DOHH2 (cell line): ENCODE measurements at regions not wholly inside any gene's neighbourhood (a gene's known extent, or its start where the extent isn't known, plus 50 kb on each side); places are given as distances from the start of the nearest gene placed in this dataset.

Experiments
- H3F3A ChIP-seq: fragments of 200-600 bp; sonication (generic), shearing (Covaris generic); 2 replicates; pipeline ENCODE4 v1.6.0; 2016; ENCODE audit warnings: antibody characterized with exemption, mild to moderate bottlenecking; ENCODE audit not compliant: control insufficient read depth, insufficient read depth
- H3K27ac ChIP-seq: fragments of 200-600 bp; sonication (generic); 2 replicates; pipeline ENCODE4 v1.5.1; 2014; ENCODE audit warnings: low read depth, mild to moderate bottlenecking, low read length, moderate library complexity
- H3K27me3 ChIP-seq: fragments of 200-600 bp; sonication (generic); 2 replicates; pipeline ENCODE4 v1.6.1; 2014; ENCODE audit warnings: mild to moderate bottlenecking, low read length, mixed read lengths; ENCODE audit not compliant: control insufficient read depth
- H3K36me3 ChIP-seq: fragments of 200-600 bp; sonication (generic); 2 replicates; pipeline ENCODE4 v1.6.1; 2014; ENCODE audit warnings: mild to moderate bottlenecking, low read length, moderate library complexity, mixed read lengths; ENCODE audit not compliant: control insufficient read depth
- H3K4me1 ChIP-seq: fragments of 200-600 bp; sonication (generic); 2 replicates; pipeline ENCODE4 v1.6.1; 2014; ENCODE audit warnings: mild to moderate bottlenecking, low read length, mixed read lengths; ENCODE audit not compliant: control insufficient read depth
- H3K4me2 ChIP-seq: fragments of 200-600 bp; sonication (generic); 2 replicates; pipeline ENCODE4 v1.6.0; 2014; ENCODE audit warnings: mild to moderate bottlenecking, low read length, moderate library complexity
- H3K4me3 ChIP-seq: fragments of 200-600 bp; sonication (generic); 2 replicates; pipeline ENCODE4 v1.5.1; 2014; ENCODE audit warnings: mild to moderate bottlenecking, low read length, mixed read lengths
- H3K79me2 ChIP-seq: fragments of 200-600 bp; sonication (generic); 2 replicates; pipeline ENCODE4 v1.6.1; 2014; ENCODE audit warnings: mild to moderate bottlenecking, low read length, mixed read lengths; ENCODE audit not compliant: control insufficient read depth
- H3K9me2 ChIP-seq: fragments of 200-600 bp; sonication (generic); replicated peaks from 2 replicates; pipeline ENCODE4 v1.6.1; 2014; ENCODE audit warnings: mild to moderate bottlenecking, low read length, mixed read lengths; ENCODE audit not compliant: control insufficient read depth
- H3K9me3 ChIP-seq: fragments of 200-600 bp; sonication (generic); 2 replicates; pipeline ENCODE4 v1.6.1; 2014; ENCODE audit warnings: antibody characterized with exemption, low read length, mixed read lengths; ENCODE audit not compliant: control insufficient read depth, insufficient read depth
- H4K20me1 ChIP-seq: fragments of 200-600 bp; sonication (generic); 2 replicates; pipeline ENCODE4 v1.6.0; 2014; ENCODE audit warnings: low read depth, mild to moderate bottlenecking, antibody characterized with exemption, low read length, moderate library complexity; ENCODE audit not compliant: control insufficient read depth, insufficient read depth
- EZH2phosphoT487 ChIP-seq: fragments of 200-600 bp; sonication (generic); IDR thresholded peaks from 2 replicates; pipeline ENCODE4 v1.6.1; 2017; ENCODE audit warnings: borderline replicate concordance, mild to moderate bottlenecking, antibody characterized with exemption, low read length, moderate library complexity, mixed read lengths
- TF ChIP-seq, protein P1 (sequence below): fragments of 200-600 bp; sonication (generic); IDR thresholded peaks from one replicate; pipeline ENCODE4 v1.5.1; 2014; ENCODE audit warnings: antibody characterized with exemption, mild to moderate bottlenecking, low read depth, low read length; ENCODE audit not compliant: poor library complexity, severe bottlenecking

DNA sequence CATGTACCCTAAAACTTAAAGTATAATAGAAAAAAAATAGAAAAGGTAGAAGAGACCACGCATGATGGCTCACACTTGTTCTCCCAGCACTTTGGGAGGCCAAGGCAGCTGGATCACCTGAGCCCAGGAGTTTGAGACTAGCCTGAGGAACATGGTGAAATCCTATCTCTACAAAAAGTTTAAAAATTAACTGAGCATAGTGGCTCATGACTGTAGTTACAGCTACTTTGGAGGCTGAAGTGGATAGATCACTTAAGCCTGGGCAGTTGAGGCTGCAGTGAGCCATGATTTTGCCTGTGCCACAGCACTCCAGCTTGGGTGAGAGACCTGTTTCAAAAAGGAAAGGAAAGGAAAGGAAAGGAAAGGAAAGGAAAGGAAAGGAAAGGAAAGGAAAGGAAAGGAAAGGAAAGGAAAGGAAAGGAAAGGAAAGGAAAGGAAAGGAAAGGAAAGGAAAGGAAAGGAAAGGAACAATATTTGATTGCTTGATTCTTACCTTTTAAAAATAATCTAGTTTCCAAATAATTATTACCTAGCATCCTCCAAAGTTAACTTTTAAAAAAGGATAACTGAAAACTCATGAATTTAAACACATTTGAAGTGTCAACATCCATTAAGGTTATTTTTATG lies 99.9 kb upstream of the PAX6 start:
- TF ChIP-seq EZH2phosphoT487, result no peak
- TF ChIP-seq, protein P1, sequence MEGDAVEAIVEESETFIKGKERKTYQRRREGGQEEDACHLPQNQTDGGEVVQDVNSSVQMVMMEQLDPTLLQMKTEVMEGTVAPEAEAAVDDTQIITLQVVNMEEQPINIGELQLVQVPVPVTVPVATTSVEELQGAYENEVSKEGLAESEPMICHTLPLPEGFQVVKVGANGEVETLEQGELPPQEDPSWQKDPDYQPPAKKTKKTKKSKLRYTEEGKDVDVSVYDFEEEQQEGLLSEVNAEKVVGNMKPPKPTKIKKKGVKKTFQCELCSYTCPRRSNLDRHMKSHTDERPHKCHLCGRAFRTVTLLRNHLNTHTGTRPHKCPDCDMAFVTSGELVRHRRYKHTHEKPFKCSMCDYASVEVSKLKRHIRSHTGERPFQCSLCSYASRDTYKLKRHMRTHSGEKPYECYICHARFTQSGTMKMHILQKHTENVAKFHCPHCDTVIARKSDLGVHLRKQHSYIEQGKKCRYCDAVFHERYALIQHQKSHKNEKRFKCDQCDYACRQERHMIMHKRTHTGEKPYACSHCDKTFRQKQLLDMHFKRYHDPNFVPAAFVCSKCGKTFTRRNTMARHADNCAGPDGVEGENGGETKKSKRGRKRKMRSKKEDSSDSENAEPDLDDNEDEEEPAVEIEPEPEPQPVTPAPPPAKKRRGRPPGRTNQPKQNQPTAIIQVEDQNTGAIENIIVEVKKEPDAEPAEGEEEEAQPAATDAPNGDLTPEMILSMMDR, result no peak

DNA sequence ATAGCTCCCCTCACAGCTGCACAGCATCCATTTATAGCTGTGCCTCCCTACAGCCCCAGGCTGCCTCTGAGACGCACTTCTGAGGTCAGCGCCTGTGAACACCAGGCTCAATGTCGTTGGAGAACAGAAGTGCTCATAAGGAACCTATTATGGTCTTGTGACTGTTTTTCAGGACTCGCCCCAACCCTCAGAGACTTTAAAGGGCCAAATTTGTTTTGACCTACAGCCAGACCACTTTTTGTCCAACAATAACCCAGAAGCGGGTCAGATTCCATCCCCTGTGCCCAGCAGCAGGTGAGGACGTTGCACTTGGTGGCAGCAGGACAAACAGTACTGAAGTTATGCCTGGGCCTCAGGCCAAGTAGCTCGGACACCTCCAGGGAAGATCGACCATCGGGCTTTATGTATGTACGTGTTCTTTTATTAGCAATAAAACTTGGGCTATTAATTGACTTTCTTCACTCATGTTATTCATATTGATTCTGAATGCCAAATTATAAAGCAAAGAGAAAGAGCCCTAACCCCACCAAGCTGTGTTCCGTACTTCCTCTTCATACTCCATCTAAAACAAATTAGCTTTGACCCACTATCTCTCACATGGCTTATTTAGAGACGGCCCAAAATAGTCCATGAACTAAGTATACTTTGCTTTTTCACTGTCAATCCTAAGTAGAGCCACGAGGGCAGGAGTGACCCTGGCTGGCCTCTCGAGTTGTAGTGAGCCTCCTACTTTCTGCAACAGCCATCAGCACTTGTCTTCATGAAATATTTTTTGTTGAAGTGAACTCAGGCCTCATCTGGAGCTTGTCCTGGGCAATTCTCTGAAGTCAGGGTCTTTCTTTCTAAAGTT lies 92.3 kb upstream of the PAX6 start:
- no peaks in the 10 kb centered on the region for H3K9me2 ChIP-seq
- no peaks in the 10 kb centered on the region for H3F3A ChIP-seq
- H3K27me3 ChIP-seq, result no peaks in the 10 kb centered on the region
- no peaks in the 10 kb centered on the region for H3K79me2 ChIP-seq
- TF ChIP-seq, protein P1, result no peak
- no peak for TF ChIP-seq EZH2phosphoT487
- H3K27ac ChIP-seq, result no peak overlapping the region
- no peaks in the 10 kb centered on the region for H3K4me1 ChIP-seq
- no peaks in the 10 kb centered on the region for H4K20me1 ChIP-seq
- H3K4me2 ChIP-seq, result no peak overlapping the region
- no peaks in the 10 kb centered on the region for H3K36me3 ChIP-seq
- H3K4me3 ChIP-seq, result no peak overlapping the region
- H3K9me3 ChIP-seq, result no peaks in the 10 kb centered on the region

More for the DNA sequence above, 99.9 kb upstream of the PAX6 start:
- Histone ChIP-seq H3K4me1 (no peaks in the 10 kb centered on the region), H3K9me2 (no peaks in the 10 kb centered on the region), H3K27me3 (no peaks in the 10 kb centered on the region), H3K4me3 (no peak overlapping the region), H3K27ac (no peak overlapping the region), H3K79me2 (no peaks in the 10 kb centered on the region), H3K4me2 (no peak overlapping the region), H3F3A (no peaks in the 10 kb centered on the region), H3K36me3 (no peaks in the 10 kb centered on the region), H3K9me3 (no peaks in the 10 kb centered on the region), H4K20me1 (no peaks in the 10 kb centered on the region)

DNA sequence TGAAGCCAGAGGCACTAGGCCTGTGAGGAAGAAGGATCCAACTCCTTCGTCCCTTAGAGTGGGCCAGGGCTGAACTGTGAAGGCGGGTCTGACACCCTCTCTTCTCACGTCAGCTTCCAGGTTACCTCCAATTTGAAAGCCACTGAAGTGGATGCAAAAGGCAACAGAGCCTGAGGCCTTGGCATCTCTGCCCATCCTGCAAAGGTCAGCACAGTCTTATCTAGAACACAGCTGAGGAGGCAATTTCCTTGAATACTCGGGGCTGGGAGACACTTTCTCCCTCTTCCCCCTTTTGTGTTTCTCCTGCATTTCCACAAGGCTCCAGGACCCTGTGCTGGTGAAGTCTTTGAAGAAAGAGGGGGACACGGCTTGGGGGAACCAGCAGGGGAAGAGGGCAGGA lies 91.6 kb upstream of the PAX6 start:
- Histone ChIP-seq H3K9me3 (no peaks in the 10 kb centered on the region), H3K36me3 (no peaks in the 10 kb centered on the region), H3K4me2 (no peak overlapping the region), H3K9me2 (no peaks in the 10 kb centered on the region), H3K27ac (no peak overlapping the region), H3K79me2 (no peaks in the 10 kb centered on the region), H3K27me3 (no peaks in the 10 kb centered on the region), H3K4me3 (no peak overlapping the region), H3K4me1 (no peaks in the 10 kb centered on the region), H4K20me1 (no peaks in the 10 kb centered on the region), H3F3A (no peaks in the 10 kb centered on the region)
- TF ChIP-seq EZH2phosphoT487, result no peak
- TF ChIP-seq, protein P1, result no peak
